ENCODE measurements at regions not wholly inside any gene's neighbourhood (a gene's known extent, or its start where the extent isn't known, plus 50 kb on each side); places are given as distances from the start of the nearest gene placed in this dataset.

DNA sequence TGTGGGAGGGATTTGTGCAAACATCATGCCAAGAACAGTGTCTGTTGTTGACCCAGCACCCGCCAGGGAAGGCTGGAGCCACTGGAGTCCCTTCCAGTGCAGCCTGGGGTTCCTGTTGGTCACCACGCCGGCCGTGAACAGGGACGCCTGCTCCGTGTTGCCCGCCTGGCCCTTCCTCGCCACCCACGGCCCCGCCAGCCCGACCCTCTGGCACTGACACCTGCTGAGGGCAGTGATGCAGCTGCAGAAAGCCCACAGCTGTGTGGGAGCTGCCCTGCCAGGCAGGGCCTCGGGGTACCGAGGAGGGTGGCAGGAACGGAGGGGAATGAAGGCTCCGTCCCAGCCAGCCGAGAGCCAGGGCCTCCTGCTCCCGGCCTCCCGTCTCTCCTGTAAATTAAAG, 75.5 kb upstream of the SLCO4A1 start:
- no peak for TF ChIP-seq CTCF (IDR thresholded peaks at IDR 0.05 in 8 of 11, conservative IDR thresholded peaks at IDR 0.05 in 3 of 11)
- no peak for TF ChIP-seq POLR2AphosphoS5 (IDR thresholded peaks at IDR 0.05)
- no peak for TF ChIP-seq POLR2A (IDR thresholded peaks at IDR 0.05)

Data from spleen (tissue), 7 donors.